NT2/D1 (cell line): ENCODE measurements at regions not wholly inside any gene's neighbourhood (a gene's known extent, or its start where the extent isn't known, plus 50 kb on each side); places are given as distances from the start of the nearest gene placed in this dataset.

Experiments used
- SUZ12 ChIP-seq: IDR thresholded peaks from 2 replicates; pipeline ENCODE4 v1.6.1; 2011; ENCODE audit not compliant: insufficient read length, insufficient read depth; ENCODE audit errors: extremely low read depth
- YY1 ChIP-seq: IDR thresholded peaks from 2 replicates; pipeline ENCODE4 v1.6.1; 2011; ENCODE audit not compliant: insufficient read length, insufficient read depth
- ZNF274 ChIP-seq: IDR thresholded peaks from 2 replicates; pipeline ENCODE4 v1.6.1; 2011; ENCODE audit warnings: mild to moderate bottlenecking, low read depth, low read length

DNA sequence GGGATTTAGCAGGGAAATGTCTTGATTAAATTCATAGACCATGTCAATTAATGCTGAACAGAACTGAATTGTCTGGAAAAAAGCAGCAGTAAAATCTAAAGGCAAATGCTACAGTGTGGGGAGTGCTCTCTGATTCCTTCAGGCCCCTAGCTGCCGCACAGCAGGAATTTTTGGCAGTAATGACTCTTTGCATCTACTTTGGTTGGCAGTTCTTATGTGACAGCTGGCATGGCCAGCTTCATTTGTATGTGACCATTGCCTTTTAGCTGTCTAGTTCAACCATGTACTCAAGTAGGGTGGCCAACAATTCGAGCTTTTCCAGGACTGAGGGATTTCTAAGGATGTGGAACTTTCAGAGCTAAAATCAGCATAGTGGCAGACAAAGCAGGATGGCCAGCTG lies 499.1 kb upstream of the MAN1A1 start:
- no peak for TF ChIP-seq SUZ12
- TF ChIP-seq YY1: no peak
- no peak for TF ChIP-seq ZNF274
